GM12878 (cell line): ENCODE measurements at regions not wholly inside any gene's neighbourhood (a gene's known extent, or its start where the extent isn't known, plus 50 kb on each side); places are given as distances from the start of the nearest gene placed in this dataset.
"Not testable (repeated sequence)": the region's sequence is repeated elsewhere in the genome, so short reads cannot be mapped to it uniquely, and the experiment has no call there.

ENCODE experiments used
- ATAC-seq: fragments of 200-7000 bp; cut with Tn5 transposase; 3 replicates; pipeline ENCODE4 v1.9.1; 2020; ENCODE audit warnings: mild to moderate bottlenecking, moderate library complexity
- BruUV-seq: library from RNA; stranded (reverse); fragments of 400-500 nt; replicated peaks from 2 replicates; lab custom pipeline; 2021; lab: Mats Ljungman, UMichigan
- CTCF ChIA-PET: fragments of 300-600 bp; sonication (Branson Sonifier 250); formaldehyde crosslinking; extraction: SDS; loops from one replicate; lab custom pipeline; 2021; ENCODE audit warnings: inconsistent platforms; lab: Yijun Ruan, JAX
- POLR2A ChIA-PET: fragments of 350-600 bp; formaldehyde crosslinking; extraction: SDS; loops from one replicate; lab custom pipeline; 2021; ENCODE audit warnings: inconsistent platforms; lab: Charles Lee
- RAD21 ChIA-PET: fragments of 300-600 bp; sonication (Branson Sonifier 250); formaldehyde crosslinking; loops from one replicate; lab custom pipeline; 2023; ENCODE audit warnings: antibody characterized with exemption; ENCODE audit not compliant: unreplicated experiment; lab: Charles Lee
- SMC1A ChIA-PET: fragments of 300-600 bp; sonication (Branson Sonifier 250); formaldehyde crosslinking; loops from one replicate; lab custom pipeline; 2023; ENCODE audit not compliant: unreplicated experiment, uncharacterized antibody; lab: Charles Lee
- DNase-seq: peaks from one replicate; pipeline ENCODE4 v3.0.0-alpha.2; 2011; ENCODE audit warnings: low read depth, low spot score
- FAIRE-seq: peaks from 3 replicates; lab custom pipeline; 2011; peaks lifted over from hg19 to GRCh38; lab: Jason Lieb, UNC
- H2AFZ ChIP-seq: 2 replicates; pipeline ENCODE4 v1.6.0; 2011; ENCODE audit warnings: low read depth, low read length, control low read depth; ENCODE audit not compliant: control insufficient read depth
- H3K27ac ChIP-seq: 2 replicates; pipeline ENCODE4 v1.5.1; 2011; ENCODE audit warnings: control low read depth; ENCODE audit not compliant: control insufficient read depth, insufficient read depth
- H3K27me3 ChIP-seq, 2 experiments: replicated peaks in 1 of 2; 2 replicates each; pipeline versions ENCODE4 v1.6.0 to v1.6.1; 2011; ENCODE audit warnings: low read length in 1 of 2; ENCODE audit not compliant: control insufficient read depth in 2 of 2, insufficient read depth in 2 of 2
- H3K36me3 ChIP-seq, 2 experiments: 2 replicates each; pipeline ENCODE4 v1.5.1; 2011; ENCODE audit warnings: low read length in 1 of 2; ENCODE audit not compliant: control insufficient read depth in 2 of 2, insufficient read depth in 2 of 2
- H3K4me1 ChIP-seq: 2 replicates; pipeline ENCODE4 v1.6.1; 2011; ENCODE audit warnings: mild to moderate bottlenecking, low read length, moderate library complexity, mixed read lengths; ENCODE audit not compliant: control insufficient read depth, insufficient read depth
- H3K4me2 ChIP-seq: 2 replicates; pipeline ENCODE4 v1.6.0; 2011; ENCODE audit warnings: control low read depth; ENCODE audit not compliant: control insufficient read depth, insufficient read depth
- H3K4me3 ChIP-seq: fragments of 200-600 bp; sonication (generic); 2 replicates; pipeline ENCODE4 v1.5.1; 2016
- H3K79me2 ChIP-seq: 2 replicates; pipeline ENCODE4 v1.6.0; 2011; ENCODE audit warnings: low read length; ENCODE audit not compliant: control insufficient read depth, insufficient read depth
- H3K9ac ChIP-seq: 2 replicates; pipeline ENCODE4 v1.8.0; 2011; ENCODE audit warnings: low read length, control low read depth, mixed read lengths; ENCODE audit not compliant: control insufficient read depth, insufficient read depth
- H3K9me3 ChIP-seq: replicated peaks from 3 replicates; pipeline ENCODE4 v1.5.1; 2011; ENCODE audit warnings: mild to moderate bottlenecking, low read length; ENCODE audit not compliant: control insufficient read depth, insufficient read depth
- H4K20me1 ChIP-seq: 2 replicates; pipeline ENCODE4 v1.6.0; 2011; ENCODE audit not compliant: control insufficient read depth, insufficient read depth
- CEBPB ChIP-seq, 2 experiments: fragments of 150-350 bp in 1 of 2; IDR thresholded peaks; 2 replicates each; pipeline ENCODE4 v1.6.1; 2012 to 2014; ENCODE audit warnings: low read depth in 2 of 2, low read length in 2 of 2, borderline replicate concordance in 1 of 2, inconsistent platforms in 1 of 2
- EP300 ChIP-seq, 2 experiments: fragments of 150-350 bp in 1 of 2; IDR thresholded peaks; 2 replicates each; pipeline ENCODE4 v1.6.1; 2011 to 2012; ENCODE audit warnings: low read depth in 2 of 2, low read length in 2 of 2, borderline replicate concordance in 1 of 2, improper control_type of control experiment in 1 of 2, inconsistent platforms in 1 of 2; ENCODE audit not compliant: control insufficient read depth in 1 of 2
- HDAC2 ChIP-seq: fragments of 200-600 bp; sonication (generic); IDR thresholded peaks from 2 replicates; pipeline ENCODE4 v1.6.1; 2017
- IRF3 ChIP-seq: fragments of 450-650 bp; IDR thresholded peaks from 2 replicates; pipeline ENCODE4 v1.6.1; 2014; ENCODE audit warnings: mild to moderate bottlenecking
- PML ChIP-seq: IDR thresholded peaks from 2 replicates; pipeline ENCODE4 v1.6.1; 2012; ENCODE audit warnings: low read length, inconsistent platforms
- PRDM15 ChIP-seq: fragments of 450-650 bp; formaldehyde crosslinking; IDR thresholded peaks from 2 replicates; pipeline ENCODE4 v1.4.0; 2020; ENCODE audit warnings: mild to moderate bottlenecking, moderate library complexity
- RAD51 ChIP-seq: fragments of 450-650 bp; IDR thresholded peaks from 2 replicates; pipeline ENCODE4 v1.6.1; 2016; ENCODE audit warnings: moderate library complexity, mild to moderate bottlenecking, inconsistent platforms
- SREBF1 ChIP-seq: IDR thresholded peaks from 2 replicates; pipeline ENCODE4 v1.6.1; 2012; ENCODE audit warnings: mild to moderate bottlenecking, low read length
- WGBS: methylation state at CpG from one replicate; pipeline ENCODE4 v1.1.6; 2016; ENCODE audit warnings: low lambda C conversion rate; ENCODE audit not compliant: insufficient replicate concordance, insufficient coverage; ENCODE audit errors: missing lambda C conversion rate; 5-methylcytosine and 5-hydroxymethylcytosine counted together
- in situ Hi-C: fragments of 300-500 bp; cut with MboI; formaldehyde crosslinking; loops from 9 replicates; pipeline ENCODE4 v1.14.3; 2018; ENCODE audit warnings: mixed read lengths
- intact Hi-C: fragments of 100-400 bp; cut with micrococcal nuclease; formaldehyde crosslinking; loops from one replicate; pipeline ENCODE4 v1.14.2; 2022; ENCODE audit not compliant: unreplicated experiment

GRCh38 chrX:126673816-126674491, 121.3 kb upstream of the DCAF12L1 start:
- H3K9ac ChIP-seq, in situ Hi-C loops, H3K27me3 ChIP-seq, H3K4me1 ChIP-seq, H3K9me3 ChIP-seq, POLR2A ChIA-PET, H3K36me3 ChIP-seq, H3K4me2 ChIP-seq, H4K20me1 ChIP-seq, ATAC-seq, BruUV-seq, H3K27ac ChIP-seq, H3K79me2 ChIP-seq, RAD21 ChIA-PET, H3K4me3 ChIP-seq, DNase-seq, FAIRE-seq, intact Hi-C loops, H2AFZ ChIP-seq, CTCF ChIA-PET, SMC1A ChIA-PET: not testable (repeated sequence)
- WGBS, result 85% methylated on average over 24 of the region's 56 CpGs

- POLR2A ChIA-PET, result interaction anchor here (0.7 kb wide), 1 partner anchor 162 kb away, joined by 5 read pairs; no protein-coding TSS in a partner anchor
- FAIRE-seq (no peak), ATAC-seq (no peak), DNase-seq (no peak)
- TF ChIP-seq CEBPB (IDR thresholded peaks at IDR 0.05; ENCODE audit: borderline replicate concordance in 1 of 2, low read depth in 2 of 2, low read length in 2 of 2) (no peak), SREBF1 (no peak), PRDM15 (CRISPR knock-in tag) (no peak), IRF3 (no peak), RAD51 (no peak), EP300 (IDR thresholded peaks at IDR 0.05; ENCODE audit: borderline replicate concordance in 1 of 2, control insufficient read depth in 1 of 2, low read depth in 2 of 2, low read length in 2 of 2) (no peak), HDAC2 (no peak), PML (no peak)
- 0% methylated on average over 2 of the region's 2 CpGs for WGBS
- Histone ChIP-seq H3K4me3 (no peak overlapping the region), H3K9ac (no peak overlapping the region), H3K27me3 (no peaks in the 10 kb centered on the region), H3K36me3 (no peaks in the 10 kb centered on the region), H3K4me2 (no peak overlapping the region), H3K79me2 (no peaks in the 10 kb centered on the region), H3K4me1 (no peaks in the 10 kb centered on the region), H3K27ac (no peak overlapping the region), H2AFZ (no peak overlapping the region), H3K9me3 (no peaks in the 10 kb centered on the region), H4K20me1 (no peaks in the 10 kb centered on the region)
- BruUV-seq, result no TSS peak
- RAD21 ChIA-PET, result no interaction called here
- CTCF ChIA-PET, result no interaction called here
- SMC1A ChIA-PET, result no interaction called here
- in situ Hi-C loops (no loop called here), intact Hi-C loops (no loop called here)
Measured at GRCh38 chrX:126695375-126695896, 124.1 kb upstream of the PRR32 start.
